Iris pigment epithelial cell (primary cell): ENCODE measurements at regions not wholly inside any gene's neighbourhood (a gene's known extent, or its start where the extent isn't known, plus 50 kb on each side); places are given as distances from the start of the nearest gene placed in this dataset.
A peak's percentile ranks its signal among the peaks of the same experiment; 100 is the strongest.
"Not testable (repeated sequence)": the region's sequence is repeated elsewhere in the genome, so short reads cannot be mapped to it uniquely, and the experiment has no call there.

Experiments
- DNase-seq: peaks from one replicate; pipeline ENCODE4 v3.0.0-alpha.2; 2011; ENCODE audit warnings: low read depth

DNA sequence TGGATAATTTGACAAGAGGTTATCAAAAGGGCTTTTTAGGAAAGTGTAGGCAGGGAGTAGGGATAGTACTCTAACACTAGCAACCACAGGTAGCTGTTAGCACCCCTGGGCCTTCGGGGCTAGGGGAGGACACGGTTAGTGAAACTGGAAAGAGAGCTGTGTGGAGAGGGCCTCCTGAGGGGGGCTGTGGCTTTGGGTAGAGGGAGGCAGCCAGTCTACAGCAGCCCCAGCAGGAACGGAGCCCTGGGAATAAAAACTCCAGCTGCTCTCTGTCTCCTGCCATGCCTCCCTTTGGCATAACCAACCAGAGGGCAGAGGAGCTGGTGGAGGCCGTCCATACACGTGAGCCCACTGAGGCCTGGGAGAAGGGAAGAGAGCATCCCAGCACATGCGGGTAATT, 223.2 kb downstream of the FOXD2 start:
- no peak for DNase-seq

GRCh38 chr1:47662068-47662467, 224.2 kb downstream of the FOXD2 start:
- no peak for DNase-seq

GRCh38 chr1:47663286-47663685, 225.4 kb downstream of the FOXD2 start:
- DNase-seq, result no peak

- DNase-seq, result no peak
These were observed 226.5 kb downstream of the FOXD2 start for GRCh38 chr1:47664356-47664755.

GRCh38 chr1:47664896-47665295, 227.1 kb downstream of the FOXD2 start:
- not testable (repeated sequence) for DNase-seq

GRCh38 chr1:47669081-47669585, 231.3 kb downstream of the FOXD2 start:
- DNase-seq, result no peak

GRCh38 chr1:47672622-47673021, 234.8 kb downstream of the FOXD2 start:
- no peak for DNase-seq

- peak; percentile 21 for DNase-seq
These were observed 236.3 kb downstream of the FOXD2 start for GRCh38 chr1:47674189-47674588.

DNA sequence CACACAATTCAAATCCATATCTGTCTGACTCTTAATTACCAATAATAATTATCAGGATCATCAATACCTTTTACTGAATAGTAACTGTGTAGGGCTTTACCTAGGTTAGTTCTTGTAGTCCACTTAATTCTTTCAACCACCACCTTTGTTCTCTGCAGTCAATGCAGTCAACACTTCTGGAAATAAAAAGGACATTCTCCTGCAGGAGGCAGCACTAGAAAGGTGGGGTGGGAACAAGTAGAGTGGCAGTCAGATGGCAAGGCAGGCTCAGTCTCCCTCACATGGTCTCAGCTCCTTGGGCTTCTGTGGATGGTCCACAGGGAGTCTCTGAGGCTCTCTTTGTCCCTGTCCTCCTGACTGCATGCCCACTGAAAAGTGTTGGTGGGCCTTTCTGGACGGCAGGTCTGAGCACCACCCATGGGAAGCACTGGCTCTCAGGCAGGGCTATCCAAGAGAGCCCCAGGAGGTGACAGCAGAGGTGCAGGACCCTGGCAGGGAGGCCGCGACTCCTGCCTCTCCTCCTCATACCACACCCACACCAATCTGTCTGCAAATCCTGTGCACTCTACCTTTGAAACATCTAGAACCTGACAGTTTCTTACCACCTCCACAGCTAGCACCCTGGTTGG, 237.3 kb downstream of the FOXD2 start:
- DNase-seq, result no peak

GRCh38 chr1:47675721-47676120, 237.9 kb downstream of the FOXD2 start:
- no peak for DNase-seq

DNA sequence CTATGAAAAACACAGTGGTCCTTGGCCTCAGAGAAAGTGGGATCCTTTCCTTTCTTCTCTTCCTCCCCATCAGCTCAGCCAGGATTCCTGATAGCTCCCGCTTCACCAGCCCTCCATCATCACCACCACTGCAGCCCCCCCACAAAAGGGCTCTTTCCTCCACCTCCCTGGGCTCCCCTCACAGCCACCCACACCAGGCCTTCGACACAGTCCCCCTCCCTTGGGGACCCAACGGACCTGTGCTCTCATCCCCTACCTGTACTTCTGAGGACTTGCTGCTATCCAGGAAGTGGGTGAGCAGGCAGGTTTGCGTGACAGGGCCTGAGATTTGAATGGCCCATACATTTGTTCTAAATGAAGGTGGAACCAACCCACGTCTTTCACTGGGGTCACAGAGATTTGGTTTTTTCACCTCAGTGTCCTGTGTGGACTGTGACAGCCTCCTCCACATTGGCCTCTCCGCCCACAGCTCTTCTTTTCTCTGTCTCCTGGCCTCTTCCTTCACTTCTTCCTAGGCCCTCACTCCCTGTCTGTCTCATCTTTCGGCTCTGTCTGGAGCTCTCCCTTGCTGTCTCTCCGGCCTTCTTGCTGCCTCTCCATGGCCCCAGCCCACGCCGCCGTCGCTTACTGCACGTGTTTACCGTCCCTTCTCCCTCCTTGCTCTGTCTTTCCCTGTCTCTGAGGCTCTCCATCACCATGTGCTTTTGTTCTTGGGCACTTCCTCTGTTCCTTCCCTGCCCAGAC, 238.6 kb downstream of the FOXD2 start:
- DNase-seq, result no peak

- DNase-seq, result no peak
These were observed 239.5 kb downstream of the FOXD2 start for GRCh38 chr1:47677241-47677940.

GRCh38 chr1:47678464-47678980, 240.7 kb downstream of the FOXD2 start:
- DNase-seq, result no peak

DNA sequence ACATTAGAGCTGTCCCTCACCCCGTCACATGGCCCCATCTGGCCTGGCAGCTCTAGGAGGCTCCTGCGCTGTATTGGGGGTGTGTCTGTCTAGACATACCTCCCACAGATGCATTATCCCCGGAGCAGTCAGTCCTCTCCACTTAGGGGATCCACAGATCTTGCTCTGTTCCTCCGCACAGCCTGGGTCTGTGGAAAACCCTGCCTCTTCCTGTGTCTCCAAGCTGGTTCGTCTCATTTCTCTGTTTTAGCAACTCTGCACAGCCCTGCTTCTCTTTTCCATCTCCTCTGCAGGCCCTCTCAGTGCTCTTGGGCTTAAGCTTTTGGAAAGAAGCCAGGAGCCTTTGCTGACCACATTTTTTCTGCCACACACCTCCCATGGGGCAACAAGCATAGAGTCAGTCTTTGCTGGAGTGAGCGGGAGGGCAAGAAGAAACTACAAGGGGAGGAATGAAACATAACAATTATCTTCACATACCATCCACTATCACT, 241.5 kb downstream of the FOXD2 start:
- peak; percentile 49 for DNase-seq

- DNase-seq, result no peak
These were observed 242.0 kb downstream of the FOXD2 start for GRCh38 chr1:47679826-47680225.

GRCh38 chr1:47680815-47681475, 243.1 kb downstream of the FOXD2 start:
- DNase-seq, result no peak

DNA sequence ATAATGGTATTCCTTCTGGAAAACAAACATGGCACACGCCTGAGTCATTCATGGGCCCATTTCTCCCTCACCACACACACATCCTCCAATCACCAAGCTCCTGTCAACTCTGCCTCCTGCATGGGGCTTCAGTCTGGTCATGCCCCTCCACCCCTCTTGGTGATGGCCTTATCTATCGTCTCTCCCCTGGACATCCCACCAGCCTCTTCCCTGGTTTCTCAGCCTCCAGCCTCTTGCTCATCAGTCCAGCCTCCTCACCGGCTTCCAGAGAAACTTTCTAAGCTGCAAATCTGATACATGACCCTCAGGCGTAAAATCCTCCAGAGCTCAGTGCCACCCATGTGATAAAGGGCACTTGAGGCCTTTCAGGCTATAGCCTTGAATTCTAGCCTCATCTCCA, 243.9 kb downstream of the FOXD2 start:
- DNase-seq, result no peak

DNA sequence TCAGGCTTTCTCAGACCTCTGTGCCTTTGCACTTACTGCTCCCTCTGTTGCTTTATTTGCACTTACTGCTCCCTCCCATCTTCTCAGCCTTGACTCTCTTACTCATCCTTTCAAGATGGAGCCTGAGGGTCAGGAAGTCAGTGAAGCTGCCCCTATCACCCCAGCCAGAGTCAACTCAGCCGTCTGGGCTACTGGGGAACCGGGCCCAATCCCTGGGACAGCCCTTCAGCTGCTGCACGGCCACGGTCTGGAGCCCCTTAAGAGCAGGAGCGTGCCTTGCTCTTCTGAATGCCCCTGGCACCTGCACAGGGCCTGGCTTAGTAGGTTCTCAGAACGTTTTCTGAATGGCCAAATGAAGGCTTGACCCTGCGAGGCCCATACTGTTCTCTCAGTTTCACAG, 244.4 kb downstream of the FOXD2 start:
- DNase-seq, result no peak

DNA sequence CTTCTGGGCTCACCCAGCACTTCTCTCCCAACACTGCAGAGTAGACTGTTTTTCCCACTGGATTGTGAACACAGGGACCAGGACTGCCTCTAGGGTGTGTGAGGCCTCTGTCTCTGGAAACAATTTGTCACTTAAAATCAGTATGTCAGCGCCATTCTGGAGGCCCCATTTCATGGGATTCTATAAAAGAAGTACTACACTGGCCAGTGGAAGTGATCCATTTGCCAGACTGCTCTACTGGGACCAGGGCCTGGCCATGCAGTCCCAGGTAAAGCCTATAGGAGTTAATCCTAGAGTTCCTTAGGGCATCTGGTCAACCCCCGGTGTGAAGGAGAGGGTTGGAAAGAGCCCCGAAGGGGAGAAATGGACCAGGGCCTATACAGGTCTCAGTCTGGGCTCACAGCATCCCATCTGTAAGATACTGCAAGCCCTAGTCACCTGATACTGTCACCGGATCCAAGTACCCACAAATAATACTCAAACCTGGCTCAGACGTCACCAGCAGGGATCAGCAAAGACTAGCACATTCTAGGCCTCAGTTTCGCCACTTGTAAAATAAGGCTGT, 245.0 kb downstream of the FOXD2 start:
- DNase-seq, result no peak

GRCh38 chr1:47683401-47683800, 245.6 kb downstream of the FOXD2 start:
- DNase-seq, result no peak

DNA sequence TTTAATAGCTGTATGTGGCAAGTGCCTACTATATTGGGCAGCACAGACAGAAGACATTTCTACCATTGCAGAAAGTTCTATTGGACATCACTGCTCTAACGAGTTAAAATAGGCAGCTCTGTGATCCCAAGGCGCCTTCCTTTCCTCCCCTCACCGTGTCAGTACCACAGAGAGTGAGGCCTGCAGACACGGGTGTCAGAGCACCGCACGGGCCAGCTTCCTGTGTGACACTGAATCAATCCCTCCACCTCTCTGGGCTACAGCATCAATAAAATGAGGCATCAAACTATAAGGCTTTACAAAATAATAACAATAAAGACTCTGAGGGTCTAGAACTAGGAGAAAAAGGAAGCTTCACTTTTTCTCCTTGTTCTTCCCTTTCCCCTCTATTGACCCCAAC, 246.7 kb downstream of the FOXD2 start:
- DNase-seq, result no peak
